ENCODE measurements at regions not wholly inside any gene's neighbourhood (a gene's known extent, or its start where the extent isn't known, plus 50 kb on each side); places are given as distances from the start of the nearest gene placed in this dataset.

- Histone ChIP-seq H3K4me3 (ENCODE audit: low read length) (no peak overlapping the region), H3K36me3 (ENCODE audit: insufficient read depth, low read length) (no peaks in the 10 kb centered on the region), H3K9me3 (ENCODE audit: low read length) (no peaks in the 10 kb centered on the region), H3K27me3 (ENCODE audit: insufficient read depth, low read length) (no peaks in the 10 kb centered on the region), H2AFZ (ENCODE audit: low read depth, low read length) (no peak overlapping the region), H3K4me1 (ENCODE audit: insufficient read depth, low read length) (peaks cover 47% of the 10 kb centered on the region)
These were observed 584.2 kb upstream of the INTU start for GRCh38 chr4:127048376-127049044.

- peak overlapping the region; percentile 4 for H3K4me3 ChIP-seq (ENCODE audit: low read length)
- H3K27me3 ChIP-seq (ENCODE audit: insufficient read depth, low read length): no peaks in the 10 kb centered on the region
- H3K4me1 ChIP-seq (ENCODE audit: insufficient read depth, low read length): peaks cover 47% of the 10 kb centered on the region
- no peaks in the 10 kb centered on the region for H3K9me3 ChIP-seq (ENCODE audit: low read length)
- no peak overlapping the region for H2AFZ ChIP-seq (ENCODE audit: low read depth, low read length)
- no peaks in the 10 kb centered on the region for H3K36me3 ChIP-seq (ENCODE audit: insufficient read depth, low read length)
These were observed 583.2 kb upstream of the INTU start for GRCh38 chr4:127049526-127049925.

- peaks cover 29% of the 10 kb centered on the region for H3K4me1 ChIP-seq (ENCODE audit: insufficient read depth, low read length)
- peaks cover 10% of the 10 kb centered on the region for H3K9me3 ChIP-seq (ENCODE audit: low read length)
- H3K4me3 ChIP-seq (ENCODE audit: low read length): no peak overlapping the region
- no peaks in the 10 kb centered on the region for H3K36me3 ChIP-seq (ENCODE audit: insufficient read depth, low read length)
- no peaks in the 10 kb centered on the region for H3K27me3 ChIP-seq (ENCODE audit: insufficient read depth, low read length)
- no peak overlapping the region for H2AFZ ChIP-seq (ENCODE audit: low read depth, low read length)
These were observed 580.0 kb upstream of the INTU start for GRCh38 chr4:127052742-127053141.

- Histone ChIP-seq H3K36me3 (ENCODE audit: insufficient read depth, low read length) (no peaks in the 10 kb centered on the region), H3K4me3 (ENCODE audit: low read length) (no peak overlapping the region), H3K9me3 (ENCODE audit: low read length) (peaks cover 10% of the 10 kb centered on the region), H2AFZ (ENCODE audit: low read depth, low read length) (no peak overlapping the region), H3K27me3 (ENCODE audit: insufficient read depth, low read length) (no peaks in the 10 kb centered on the region), H3K4me1 (ENCODE audit: insufficient read depth, low read length) (peaks cover 10% of the 10 kb centered on the region)
These were observed 577.4 kb upstream of the INTU start for GRCh38 chr4:127055357-127055756.

GRCh38 chr4:127069675-127070074, 563.1 kb upstream of the INTU start:
- Histone ChIP-seq H3K9me3 (ENCODE audit: low read length) (no peaks in the 10 kb centered on the region), H3K4me1 (ENCODE audit: insufficient read depth, low read length) (peaks cover 21% of the 10 kb centered on the region), H3K27me3 (ENCODE audit: insufficient read depth, low read length) (no peaks in the 10 kb centered on the region), H3K36me3 (ENCODE audit: insufficient read depth, low read length) (no peaks in the 10 kb centered on the region), H2AFZ (ENCODE audit: low read depth, low read length) (no peak overlapping the region), H3K4me3 (ENCODE audit: low read length) (no peak overlapping the region)

- Histone ChIP-seq H3K9me3 (ENCODE audit: low read length) (no peaks in the 10 kb centered on the region), H3K27me3 (ENCODE audit: insufficient read depth, low read length) (no peaks in the 10 kb centered on the region), H2AFZ (ENCODE audit: low read depth, low read length) (no peak overlapping the region), H3K4me3 (ENCODE audit: low read length) (no peak overlapping the region), H3K4me1 (ENCODE audit: insufficient read depth, low read length) (peaks cover 21% of the 10 kb centered on the region), H3K36me3 (ENCODE audit: insufficient read depth, low read length) (no peaks in the 10 kb centered on the region)
These were observed 561.3 kb upstream of the INTU start for GRCh38 chr4:127071443-127071842.

- Histone ChIP-seq H3K9me3 (ENCODE audit: low read length) (peaks cover 2% of the 10 kb centered on the region), H3K4me3 (ENCODE audit: low read length) (no peak overlapping the region)
These were observed 552.6 kb upstream of the INTU start for GRCh38 chr4:127080141-127080540.

GRCh38 chr4:127081041-127081440, 551.7 kb upstream of the INTU start:
- Histone ChIP-seq H3K9me3 (ENCODE audit: low read length) (peaks cover 2% of the 10 kb centered on the region), H2AFZ (ENCODE audit: low read depth, low read length) (no peak overlapping the region), H3K36me3 (ENCODE audit: insufficient read depth, low read length) (no peaks in the 10 kb centered on the region), H3K4me1 (ENCODE audit: insufficient read depth, low read length) (no peaks in the 10 kb centered on the region), H3K27me3 (ENCODE audit: insufficient read depth, low read length) (no peaks in the 10 kb centered on the region), H3K4me3 (ENCODE audit: low read length) (no peak overlapping the region)

More at GRCh38 chr4:127080141-127080540, 552.6 kb upstream of the INTU start:
- Histone ChIP-seq H3K36me3 (ENCODE audit: insufficient read depth, low read length) (no peaks in the 10 kb centered on the region), H3K4me1 (ENCODE audit: insufficient read depth, low read length) (no peaks in the 10 kb centered on the region), H2AFZ (ENCODE audit: low read depth, low read length) (no peak overlapping the region), H3K27me3 (ENCODE audit: insufficient read depth, low read length) (no peaks in the 10 kb centered on the region)

- Histone ChIP-seq H3K4me3 (ENCODE audit: low read length) (no peak overlapping the region), H3K27me3 (ENCODE audit: insufficient read depth, low read length) (no peaks in the 10 kb centered on the region), H3K4me1 (ENCODE audit: insufficient read depth, low read length) (no peaks in the 10 kb centered on the region), H3K9me3 (ENCODE audit: low read length) (peaks cover 4% of the 10 kb centered on the region), H2AFZ (ENCODE audit: low read depth, low read length) (no peak overlapping the region), H3K36me3 (ENCODE audit: insufficient read depth, low read length) (no peaks in the 10 kb centered on the region)
These were observed 549.8 kb upstream of the INTU start for GRCh38 chr4:127082986-127083385.

GRCh38 chr4:127084666-127085065, 548.1 kb upstream of the INTU start:
- no peak overlapping the region for H3K4me3 ChIP-seq (ENCODE audit: low read length)
- no peak overlapping the region for H2AFZ ChIP-seq (ENCODE audit: low read depth, low read length)
- no peaks in the 10 kb centered on the region for H3K27me3 ChIP-seq (ENCODE audit: insufficient read depth, low read length)
- H3K4me1 ChIP-seq (ENCODE audit: insufficient read depth, low read length): no peaks in the 10 kb centered on the region
- peaks cover 4% of the 10 kb centered on the region for H3K9me3 ChIP-seq (ENCODE audit: low read length)
- no peaks in the 10 kb centered on the region for H3K36me3 ChIP-seq (ENCODE audit: insufficient read depth, low read length)

GRCh38 chr4:127097061-127097460, 535.7 kb upstream of the INTU start:
- Histone ChIP-seq H3K9me3 (ENCODE audit: low read length) (no peaks in the 10 kb centered on the region), H3K4me1 (ENCODE audit: insufficient read depth, low read length) (no peaks in the 10 kb centered on the region), H3K4me3 (ENCODE audit: low read length) (no peak overlapping the region), H3K27me3 (ENCODE audit: insufficient read depth, low read length) (no peaks in the 10 kb centered on the region), H2AFZ (ENCODE audit: low read depth, low read length) (no peak overlapping the region), H3K36me3 (ENCODE audit: insufficient read depth, low read length) (no peaks in the 10 kb centered on the region)

GRCh38 chr4:127102361-127102760, 530.4 kb upstream of the INTU start:
- Histone ChIP-seq H3K4me1 (ENCODE audit: insufficient read depth, low read length) (no peaks in the 10 kb centered on the region), H3K9me3 (ENCODE audit: low read length) (peaks cover 1% of the 10 kb centered on the region)

GRCh38 chr4:127103681-127104115, 529.1 kb upstream of the INTU start:
- peaks cover 2% of the 10 kb centered on the region for H3K9me3 ChIP-seq (ENCODE audit: low read length)
- no peaks in the 10 kb centered on the region for H3K4me1 ChIP-seq (ENCODE audit: insufficient read depth, low read length)
- no peaks in the 10 kb centered on the region for H3K27me3 ChIP-seq (ENCODE audit: insufficient read depth, low read length)
- H3K4me3 ChIP-seq (ENCODE audit: low read length): no peak overlapping the region
- H2AFZ ChIP-seq (ENCODE audit: low read depth, low read length): peak overlapping the region; percentile 11
- no peaks in the 10 kb centered on the region for H3K36me3 ChIP-seq (ENCODE audit: insufficient read depth, low read length)

More at GRCh38 chr4:127102361-127102760, 530.4 kb upstream of the INTU start:
- H3K27me3 ChIP-seq (ENCODE audit: insufficient read depth, low read length): no peaks in the 10 kb centered on the region
- no peak overlapping the region for H3K4me3 ChIP-seq (ENCODE audit: low read length)
- peak overlapping the region; percentile 23 for H2AFZ ChIP-seq (ENCODE audit: low read depth, low read length)
- no peaks in the 10 kb centered on the region for H3K36me3 ChIP-seq (ENCODE audit: insufficient read depth, low read length)

GRCh38 chr4:127113844-127114362, 518.9 kb upstream of the INTU start:
- H3K4me1 ChIP-seq (ENCODE audit: insufficient read depth, low read length): peaks cover 5% of the 10 kb centered on the region
- peaks cover 1% of the 10 kb centered on the region for H3K9me3 ChIP-seq (ENCODE audit: low read length)
- H2AFZ ChIP-seq (ENCODE audit: low read depth, low read length): no peak overlapping the region
- no peaks in the 10 kb centered on the region for H3K36me3 ChIP-seq (ENCODE audit: insufficient read depth, low read length)
- no peak overlapping the region for H3K4me3 ChIP-seq (ENCODE audit: low read length)
- no peaks in the 10 kb centered on the region for H3K27me3 ChIP-seq (ENCODE audit: insufficient read depth, low read length)

Data from neuron (in vitro differentiated cells).